Fibroblast of mammary gland (primary cell): ENCODE measurements at regions not wholly inside any gene's neighbourhood (a gene's known extent, or its start where the extent isn't known, plus 50 kb on each side); places are given as distances from the start of the nearest gene placed in this dataset.
"Not testable (repeated sequence)": the region's sequence is repeated elsewhere in the genome, so short reads cannot be mapped to it uniquely, and the experiment has no call there.

Experiments used
- DNase-seq: peaks from one replicate; pipeline ENCODE4 v3.0.0-alpha.2; 2010; ENCODE audit warnings: low read depth
- H3K4me3 ChIP-seq: 2 replicates; pipeline ENCODE4 v1.5.1; 2011; ENCODE audit warnings: low read depth, mild to moderate bottlenecking, low read length, moderate library complexity; ENCODE audit not compliant: control insufficient read depth
- CTCF ChIP-seq: conservative IDR thresholded peaks from 2 replicates; pipeline ENCODE4 v1.5.1; 2011; ENCODE audit warnings: low read depth, low read length, inconsistent platforms; ENCODE audit not compliant: control insufficient read depth, insufficient read depth

- H3K4me3 ChIP-seq: no peak overlapping the region
- TF ChIP-seq CTCF: no peak
- no peak for DNase-seq
Measured at GRCh38 chr3:65138556-65138955, 450.8 kb upstream of the ADAMTS9 start.

GRCh38 chr3:65133752-65134151 is 446.0 kb upstream of the ADAMTS9 start:
- peak; percentile 6 for DNase-seq
- not testable (repeated sequence) for H3K4me3 ChIP-seq

- peak; percentile 63 for DNase-seq
- no peak for TF ChIP-seq CTCF
- no peak overlapping the region for H3K4me3 ChIP-seq
Measured at GRCh38 chr3:65130782-65131181, 443.0 kb upstream of the ADAMTS9 start.

GRCh38 chr3:65128346-65128745 is 440.5 kb upstream of the ADAMTS9 start:
- no peak overlapping the region for H3K4me3 ChIP-seq
- no peak for TF ChIP-seq CTCF
- no peak for DNase-seq

- DNase-seq: peak; percentile 80
- TF ChIP-seq CTCF: no peak
- H3K4me3 ChIP-seq: no peak overlapping the region
Measured at GRCh38 chr3:65126527-65127410, 439.0 kb upstream of the ADAMTS9 start.

- DNase-seq, H3K4me3 ChIP-seq: not testable (repeated sequence)
Measured at GRCh38 chr3:65120156-65120555, 432.4 kb upstream of the ADAMTS9 start.

GRCh38 chr3:65118912-65119499 is 431.2 kb upstream of the ADAMTS9 start:
- H3K4me3 ChIP-seq: no peak overlapping the region
- DNase-seq: no peak

More at GRCh38 chr3:65118912-65119499, 431.2 kb upstream of the ADAMTS9 start:
- no peak for TF ChIP-seq CTCF
